ENCODE measurements at regions not wholly inside any gene's neighbourhood (a gene's known extent, or its start where the extent isn't known, plus 50 kb on each side); places are given as distances from the start of the nearest gene placed in this dataset.

DNA sequence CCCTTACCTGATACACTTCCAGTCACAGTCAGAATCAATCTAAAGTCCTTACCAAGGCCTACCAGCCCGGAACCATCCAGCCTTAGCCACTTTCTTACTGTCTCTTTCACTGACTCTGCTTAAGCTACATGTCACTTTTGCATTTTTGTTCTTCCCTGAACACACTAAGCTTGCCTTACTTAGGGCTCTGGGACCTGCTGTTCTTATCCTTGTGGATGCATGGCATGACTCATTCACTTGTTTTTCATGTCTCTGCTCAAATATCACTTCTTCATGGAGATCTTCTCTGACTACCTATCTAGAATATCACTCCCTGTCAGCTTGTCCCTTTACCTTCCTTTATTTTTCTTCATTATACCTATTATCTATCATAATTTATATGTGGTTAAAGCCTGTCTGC is 65.6 kb upstream of the ZDHHC17 start:
- Mint-ChIP-seq H3K27me3 (peaks cover 3% of the 10 kb centered on the region), H3K4me3 (ENCODE audit: low read depth) (no peak overlapping the region), H3K36me3 (ENCODE audit: insufficient read depth) (no peaks in the 10 kb centered on the region), H3K9me3 (ENCODE audit: low read depth) (no peaks in the 10 kb centered on the region), H3K4me1 (ENCODE audit: low read depth) (peaks cover 3% of the 10 kb centered on the region), H3K27ac (no peak overlapping the region)
- no peak for DNase-seq (ENCODE audit: low spot score, unreplicated experiment)
- TF ChIP-seq, protein P1, sequence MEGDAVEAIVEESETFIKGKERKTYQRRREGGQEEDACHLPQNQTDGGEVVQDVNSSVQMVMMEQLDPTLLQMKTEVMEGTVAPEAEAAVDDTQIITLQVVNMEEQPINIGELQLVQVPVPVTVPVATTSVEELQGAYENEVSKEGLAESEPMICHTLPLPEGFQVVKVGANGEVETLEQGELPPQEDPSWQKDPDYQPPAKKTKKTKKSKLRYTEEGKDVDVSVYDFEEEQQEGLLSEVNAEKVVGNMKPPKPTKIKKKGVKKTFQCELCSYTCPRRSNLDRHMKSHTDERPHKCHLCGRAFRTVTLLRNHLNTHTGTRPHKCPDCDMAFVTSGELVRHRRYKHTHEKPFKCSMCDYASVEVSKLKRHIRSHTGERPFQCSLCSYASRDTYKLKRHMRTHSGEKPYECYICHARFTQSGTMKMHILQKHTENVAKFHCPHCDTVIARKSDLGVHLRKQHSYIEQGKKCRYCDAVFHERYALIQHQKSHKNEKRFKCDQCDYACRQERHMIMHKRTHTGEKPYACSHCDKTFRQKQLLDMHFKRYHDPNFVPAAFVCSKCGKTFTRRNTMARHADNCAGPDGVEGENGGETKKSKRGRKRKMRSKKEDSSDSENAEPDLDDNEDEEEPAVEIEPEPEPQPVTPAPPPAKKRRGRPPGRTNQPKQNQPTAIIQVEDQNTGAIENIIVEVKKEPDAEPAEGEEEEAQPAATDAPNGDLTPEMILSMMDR (IDR thresholded peaks at IDR 0.05; ENCODE audit: unreplicated experiment), result no peak

- DNase-seq (ENCODE audit: low spot score, unreplicated experiment), result no peak
- peaks cover 3% of the 10 kb centered on the region for H3K4me1 Mint-ChIP-seq (ENCODE audit: low read depth)
Measured at GRCh38 chr12:76698966-76699365, 64.9 kb upstream of the ZDHHC17 start.

DNA sequence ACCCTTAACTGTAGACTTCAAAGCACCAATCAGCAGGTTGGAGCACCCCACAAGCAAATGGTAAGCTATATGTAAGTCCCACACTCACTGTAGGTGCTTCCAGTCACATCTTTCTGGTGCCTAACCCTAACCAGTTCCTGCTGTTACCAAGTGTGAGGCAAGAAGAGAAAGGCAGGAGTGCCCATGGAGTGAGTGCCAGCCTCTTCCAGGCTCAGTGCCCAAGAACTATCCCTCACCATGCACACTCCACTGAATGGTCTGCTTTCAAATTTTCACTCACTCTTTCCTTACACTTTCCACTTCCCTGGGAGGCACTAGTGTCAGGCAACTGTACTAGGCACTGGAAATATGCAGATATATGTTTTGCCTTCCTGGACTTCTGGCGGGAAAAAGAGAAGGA is 62.2 kb upstream of the ZDHHC17 start:
- Mint-ChIP-seq H3K36me3 (ENCODE audit: insufficient read depth) (no peaks in the 10 kb centered on the region), H3K9me3 (ENCODE audit: low read depth) (no peaks in the 10 kb centered on the region), H3K27ac (no peak overlapping the region), H3K4me3 (ENCODE audit: low read depth) (no peak overlapping the region), H3K4me1 (ENCODE audit: low read depth) (peaks cover 3% of the 10 kb centered on the region), H3K27me3 (no peaks in the 10 kb centered on the region)
- TF ChIP-seq, protein P1 (IDR thresholded peaks at IDR 0.05; ENCODE audit: unreplicated experiment), result no peak
- DNase-seq (ENCODE audit: low spot score, unreplicated experiment), result no peak

More at GRCh38 chr12:76698966-76699365, 64.9 kb upstream of the ZDHHC17 start:
- H3K9me3 Mint-ChIP-seq (ENCODE audit: low read depth), result no peaks in the 10 kb centered on the region
- H3K27ac Mint-ChIP-seq, result no peak overlapping the region
- H3K27me3 Mint-ChIP-seq, result peaks cover 3% of the 10 kb centered on the region
- H3K36me3 Mint-ChIP-seq (ENCODE audit: insufficient read depth), result no peaks in the 10 kb centered on the region
- TF ChIP-seq, protein P1 (IDR thresholded peaks at IDR 0.05; ENCODE audit: unreplicated experiment), result no peak
- H3K4me3 Mint-ChIP-seq (ENCODE audit: low read depth), result no peak overlapping the region

- TF ChIP-seq, protein P1 (IDR thresholded peaks at IDR 0.05; ENCODE audit: unreplicated experiment), result no peak
- no peaks in the 10 kb centered on the region for H3K9me3 Mint-ChIP-seq (ENCODE audit: low read depth)
- H3K36me3 Mint-ChIP-seq (ENCODE audit: insufficient read depth), result no peaks in the 10 kb centered on the region
- H3K4me3 Mint-ChIP-seq (ENCODE audit: low read depth), result no peak overlapping the region
- H3K4me1 Mint-ChIP-seq (ENCODE audit: low read depth), result peaks cover 3% of the 10 kb centered on the region
- H3K27me3 Mint-ChIP-seq, result no peaks in the 10 kb centered on the region
- H3K27ac Mint-ChIP-seq, result no peak overlapping the region
- DNase-seq (ENCODE audit: low spot score, unreplicated experiment), result no peak
Measured at GRCh38 chr12:76702946-76703345, 61.0 kb upstream of the ZDHHC17 start.

DNA sequence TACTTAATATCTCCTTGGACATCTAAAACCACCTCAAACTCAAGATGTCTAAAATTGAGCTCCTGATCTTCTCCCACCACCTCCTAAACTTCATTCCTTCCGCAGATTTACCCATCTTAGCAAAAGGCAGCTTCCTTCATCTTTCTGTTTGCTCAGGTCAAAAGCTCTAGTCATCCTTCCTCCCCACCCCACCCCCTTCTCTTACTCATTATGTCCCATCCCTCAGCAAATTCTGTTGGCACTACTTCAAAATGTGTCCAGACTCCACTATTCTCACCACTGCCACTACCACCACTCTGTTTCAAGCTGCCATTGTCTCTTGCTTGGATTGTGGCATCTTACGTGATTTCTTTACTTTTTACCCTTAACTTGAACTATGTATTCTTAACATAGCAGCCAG is 59.2 kb upstream of the ZDHHC17 start:
- H3K9me3 Mint-ChIP-seq (ENCODE audit: low read depth), result no peaks in the 10 kb centered on the region
- no peaks in the 10 kb centered on the region for H3K27me3 Mint-ChIP-seq
- no peaks in the 10 kb centered on the region for H3K4me1 Mint-ChIP-seq (ENCODE audit: low read depth)
- H3K27ac Mint-ChIP-seq, result no peak overlapping the region
- H3K4me3 Mint-ChIP-seq (ENCODE audit: low read depth), result no peak overlapping the region
- no peaks in the 10 kb centered on the region for H3K36me3 Mint-ChIP-seq (ENCODE audit: insufficient read depth)
- TF ChIP-seq, protein P1 (IDR thresholded peaks at IDR 0.05; ENCODE audit: unreplicated experiment), result no peak
- DNase-seq (ENCODE audit: low spot score, unreplicated experiment), result no peak
